GM20000 (cell line): ENCODE measurements at regions not wholly inside any gene's neighbourhood (a gene's known extent, or its start where the extent isn't known, plus 50 kb on each side); places are given as distances from the start of the nearest gene placed in this dataset.

Experiments used
- DNase-seq: peaks from one replicate; pipeline ENCODE4 v3.0.0; 2012; ENCODE audit warnings: low spot score
- TF ChIP-seq, protein P1 (sequence below): IDR thresholded peaks from 2 replicates; pipeline ENCODE4 v1.5.1; 2012; ENCODE audit warnings: mild to moderate bottlenecking, control low read depth; ENCODE audit errors: extremely low read depth, missing control alignments

GRCh38 chr6:87884203-87884602, 163.4 kb upstream of the SPACA1 start:
- DNase-seq: no peak
- TF ChIP-seq, protein P1, sequence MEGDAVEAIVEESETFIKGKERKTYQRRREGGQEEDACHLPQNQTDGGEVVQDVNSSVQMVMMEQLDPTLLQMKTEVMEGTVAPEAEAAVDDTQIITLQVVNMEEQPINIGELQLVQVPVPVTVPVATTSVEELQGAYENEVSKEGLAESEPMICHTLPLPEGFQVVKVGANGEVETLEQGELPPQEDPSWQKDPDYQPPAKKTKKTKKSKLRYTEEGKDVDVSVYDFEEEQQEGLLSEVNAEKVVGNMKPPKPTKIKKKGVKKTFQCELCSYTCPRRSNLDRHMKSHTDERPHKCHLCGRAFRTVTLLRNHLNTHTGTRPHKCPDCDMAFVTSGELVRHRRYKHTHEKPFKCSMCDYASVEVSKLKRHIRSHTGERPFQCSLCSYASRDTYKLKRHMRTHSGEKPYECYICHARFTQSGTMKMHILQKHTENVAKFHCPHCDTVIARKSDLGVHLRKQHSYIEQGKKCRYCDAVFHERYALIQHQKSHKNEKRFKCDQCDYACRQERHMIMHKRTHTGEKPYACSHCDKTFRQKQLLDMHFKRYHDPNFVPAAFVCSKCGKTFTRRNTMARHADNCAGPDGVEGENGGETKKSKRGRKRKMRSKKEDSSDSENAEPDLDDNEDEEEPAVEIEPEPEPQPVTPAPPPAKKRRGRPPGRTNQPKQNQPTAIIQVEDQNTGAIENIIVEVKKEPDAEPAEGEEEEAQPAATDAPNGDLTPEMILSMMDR: no peak

- DNase-seq: no peak
- TF ChIP-seq, protein P1: no peak
Observed at GRCh38 chr6:87881342-87881895, 166.2 kb upstream of the SPACA1 start.

GRCh38 chr6:87879132-87879861, 168.3 kb upstream of the SPACA1 start:
- TF ChIP-seq, protein P1: no peak
- DNase-seq: peak; percentile 14

DNA sequence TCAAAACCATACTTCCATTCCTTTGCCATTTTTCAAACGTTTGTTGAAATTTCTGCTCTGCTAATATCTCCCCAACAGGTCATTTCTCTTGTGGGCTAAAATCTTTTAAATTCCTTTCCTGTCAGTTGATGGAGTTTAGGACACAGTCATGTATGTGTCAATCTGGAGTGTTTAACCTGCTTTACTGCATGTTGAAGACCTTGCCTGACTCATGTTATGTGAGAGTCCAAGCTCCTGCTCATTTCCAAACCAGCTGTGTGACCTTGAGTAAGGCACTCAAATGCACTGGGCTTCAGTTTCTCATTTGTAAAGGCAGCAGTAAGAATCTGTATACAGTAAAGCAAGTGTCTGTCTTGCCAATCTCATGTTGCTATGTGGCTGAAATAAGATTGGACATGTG, 171.9 kb upstream of the SPACA1 start:
- no peak for DNase-seq
- TF ChIP-seq, protein P1: no peak

DNA sequence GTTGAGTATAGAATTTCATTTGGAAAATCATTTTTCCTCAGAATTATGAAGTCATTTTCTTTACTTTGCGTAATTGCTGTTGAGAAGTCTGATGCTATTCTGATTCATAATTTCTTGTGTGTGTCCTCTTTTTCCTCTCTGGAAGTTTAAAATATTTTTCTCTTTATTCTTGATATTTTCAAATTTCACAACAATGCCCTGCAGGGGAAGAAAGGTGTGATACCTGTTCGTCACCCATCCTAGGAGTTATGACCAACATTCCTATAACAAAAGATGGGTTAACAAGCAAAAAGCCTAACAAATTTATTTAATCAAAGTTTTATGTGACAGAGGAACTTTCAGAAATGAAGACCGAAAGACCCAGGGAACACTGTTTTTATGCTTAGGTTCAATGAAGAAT, 171.5 kb upstream of the AKIRIN2 start:
- no peak for DNase-seq
- TF ChIP-seq, protein P1: no peak

GRCh38 chr6:87870556-87870955, 168.5 kb upstream of the AKIRIN2 start:
- TF ChIP-seq, protein P1: no peak
- no peak for DNase-seq

GRCh38 chr6:87869064-87869905, 167.3 kb upstream of the AKIRIN2 start:
- TF ChIP-seq, protein P1: no peak

More at GRCh38 chr6:87869064-87869905, 167.3 kb upstream of the AKIRIN2 start:
- DNase-seq: no peak
